GM21390 (cell line): ENCODE measurements at regions not wholly inside any gene's neighbourhood (a gene's known extent, or its start where the extent isn't known, plus 50 kb on each side); places are given as distances from the start of the nearest gene placed in this dataset.
"Not testable (repeated sequence)": the region's sequence is repeated elsewhere in the genome, so short reads cannot be mapped to it uniquely, and the experiment has no call there.

Source experiments
- ATAC-seq: cut with Tn5 transposase; IDR thresholded peaks from one replicate; pipeline ENCODE4 v1.9.1; 2021; ENCODE audit not compliant: unreplicated experiment

- no peak for ATAC-seq
Observed at GRCh38 chr3:64438812-64439211, 213.5 kb upstream of the PRICKLE2 start.

- no peak for ATAC-seq
Observed at GRCh38 chr3:64438066-64438465, 212.8 kb upstream of the PRICKLE2 start.

- ATAC-seq: no peak
Observed at GRCh38 chr3:64437131-64437530, 211.9 kb upstream of the PRICKLE2 start.

GRCh38 chr3:64435023-64435422 is 209.8 kb upstream of the PRICKLE2 start:
- ATAC-seq: not testable (repeated sequence)

- no peak for ATAC-seq
Observed at GRCh38 chr3:64432870-64433269, 207.6 kb upstream of the PRICKLE2 start.

GRCh38 chr3:64431526-64432091 is 206.3 kb upstream of the PRICKLE2 start:
- ATAC-seq: no peak

- no peak for ATAC-seq
Observed at GRCh38 chr3:64427671-64428070, 202.4 kb upstream of the PRICKLE2 start.

- ATAC-seq: no peak
Observed at GRCh38 chr3:64426551-64426950, 201.3 kb upstream of the PRICKLE2 start.

GRCh38 chr3:64422932-64423331 is 197.7 kb upstream of the PRICKLE2 start:
- ATAC-seq: no peak

GRCh38 chr3:64422192-64422591 is 196.9 kb upstream of the PRICKLE2 start:
- no peak for ATAC-seq

- ATAC-seq: no peak
Observed at GRCh38 chr3:64417816-64418215, 192.6 kb upstream of the PRICKLE2 start.

GRCh38 chr3:64414043-64414442 is 188.8 kb upstream of the PRICKLE2 start:
- ATAC-seq: no peak

- ATAC-seq: no peak
Observed at GRCh38 chr3:64411101-64411500, 185.8 kb upstream of the PRICKLE2 start.

- no peak for ATAC-seq
Observed at GRCh38 chr3:64410226-64410625, 185.0 kb upstream of the PRICKLE2 start.

- ATAC-seq: no peak
Observed at GRCh38 chr3:64408770-64409169, 183.5 kb upstream of the PRICKLE2 start.

GRCh38 chr3:64406271-64406670 is 181.0 kb upstream of the PRICKLE2 start:
- ATAC-seq: no peak

GRCh38 chr3:64405211-64405835 is 180.1 kb upstream of the PRICKLE2 start:
- no peak for ATAC-seq

- no peak for ATAC-seq
Observed at GRCh38 chr3:64400706-64401105, 175.4 kb upstream of the PRICKLE2 start.

GRCh38 chr3:64399205-64399800 is 174.0 kb upstream of the PRICKLE2 start:
- peak; percentile 54 for ATAC-seq

GRCh38 chr3:64398476-64398875 is 173.2 kb upstream of the PRICKLE2 start:
- no peak for ATAC-seq

- ATAC-seq: no peak
Observed at GRCh38 chr3:64398006-64398405, 172.7 kb upstream of the PRICKLE2 start.

GRCh38 chr3:64397573-64397972 is 172.3 kb upstream of the PRICKLE2 start:
- no peak for ATAC-seq

GRCh38 chr3:64395490-64395889 is 170.2 kb upstream of the PRICKLE2 start:
- ATAC-seq: no peak
